H1 (cell line): ENCODE measurements at regions not wholly inside any gene's neighbourhood (a gene's known extent, or its start where the extent isn't known, plus 50 kb on each side); places are given as distances from the start of the nearest gene placed in this dataset.

Experiments used
- RFX5 ChIP-seq: IDR thresholded peaks from 2 replicates; pipeline ENCODE4 v1.6.1; 2011; ENCODE audit warnings: low read depth, low read length, improper control_type of control experiment, borderline replicate concordance

GRCh38 chrX:20374900-20375438 lies 108.3 kb upstream of the RPS6KA3 start (continued):
- TF ChIP-seq RFX5: no peak
